AG09309 (cell line): ENCODE measurements at regions not wholly inside any gene's neighbourhood (a gene's known extent, or its start where the extent isn't known, plus 50 kb on each side); places are given as distances from the start of the nearest gene placed in this dataset.

Experiments used
- DNase-seq: peaks from one replicate; pipeline ENCODE4 v3.0.0-alpha.2; 2010; ENCODE audit warnings: low read depth
- H3K4me3 ChIP-seq: 2 replicates; pipeline ENCODE4 v1.5.1; 2011; ENCODE audit warnings: mild to moderate bottlenecking, low read depth, low read length, moderate library complexity; ENCODE audit not compliant: control insufficient read depth
- CTCF ChIP-seq: IDR thresholded peaks from 2 replicates; pipeline ENCODE4 v1.5.1; 2011; ENCODE audit warnings: mild to moderate bottlenecking, low read depth, low read length, inconsistent platforms; ENCODE audit not compliant: insufficient read depth, control insufficient read depth; ENCODE audit errors: missing control alignments

- no peak for DNase-seq
- no peak overlapping the region for H3K4me3 ChIP-seq
- no peak for TF ChIP-seq CTCF
These were observed 254.6 kb downstream of the EPHA7 start for GRCh38 chr6:93164781-93165180.

- H3K4me3 ChIP-seq, result no peak overlapping the region
- DNase-seq, result no peak
- TF ChIP-seq CTCF, result no peak
These were observed 256.2 kb downstream of the EPHA7 start for GRCh38 chr6:93163146-93163545.

GRCh38 chr6:93139408-93140081 lies 279.8 kb downstream of the EPHA7 start:
- no peak for TF ChIP-seq CTCF
- no peak overlapping the region for H3K4me3 ChIP-seq
- no peak for DNase-seq

DNA sequence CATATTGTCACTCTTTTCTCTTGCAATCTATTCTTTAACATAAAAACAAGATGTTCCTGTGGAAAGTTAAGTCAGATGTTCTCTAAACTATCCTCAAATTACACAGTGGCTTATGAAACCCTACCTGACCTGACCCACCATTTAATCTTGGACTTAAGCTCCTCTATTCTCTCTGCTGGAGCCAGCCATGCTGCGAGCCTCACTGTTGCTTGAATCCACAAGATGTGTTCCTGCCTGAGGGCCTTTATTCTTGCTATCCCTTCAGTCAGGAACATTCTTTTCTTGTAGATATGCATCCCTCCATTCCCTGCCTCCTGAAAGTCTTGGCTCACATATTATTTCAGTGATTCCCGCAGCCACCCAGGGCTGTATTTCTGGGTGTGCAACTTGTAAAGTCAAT lies 283.2 kb downstream of the EPHA7 start:
- H3K4me3 ChIP-seq, result no peak overlapping the region
- DNase-seq, result no peak
- no peak for TF ChIP-seq CTCF

DNA sequence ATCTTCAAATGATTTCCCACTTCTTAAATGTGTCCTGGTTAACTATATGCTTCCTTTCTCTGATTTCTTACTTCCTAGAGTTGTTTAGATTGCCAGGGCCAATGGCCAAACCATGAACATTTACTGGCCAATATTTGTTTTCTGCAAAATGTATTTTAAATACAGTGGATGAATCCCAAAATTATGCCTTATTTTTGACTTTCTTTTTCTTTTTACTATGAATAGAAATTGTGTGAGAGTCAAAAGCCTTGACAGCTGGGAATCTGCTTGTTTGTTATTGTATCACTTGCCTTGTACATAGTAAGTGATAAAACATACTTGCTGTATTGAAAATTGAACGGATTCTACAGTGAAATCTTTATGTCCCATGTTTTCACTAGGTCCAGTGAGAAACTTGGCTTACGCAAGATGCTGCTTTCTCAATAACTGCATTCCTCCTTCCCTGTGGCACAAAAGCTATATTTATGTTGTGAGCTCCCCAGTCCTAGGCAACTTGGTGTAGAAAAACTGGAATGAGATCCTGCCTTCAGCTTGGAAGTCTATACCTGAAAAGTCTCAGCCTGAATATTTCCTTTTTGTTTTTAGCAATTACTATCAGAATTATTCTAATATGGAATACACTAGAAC lies 295.2 kb downstream of the EPHA7 start:
- no peak for TF ChIP-seq CTCF
- DNase-seq, result no peak
- no peak overlapping the region for H3K4me3 ChIP-seq

DNA sequence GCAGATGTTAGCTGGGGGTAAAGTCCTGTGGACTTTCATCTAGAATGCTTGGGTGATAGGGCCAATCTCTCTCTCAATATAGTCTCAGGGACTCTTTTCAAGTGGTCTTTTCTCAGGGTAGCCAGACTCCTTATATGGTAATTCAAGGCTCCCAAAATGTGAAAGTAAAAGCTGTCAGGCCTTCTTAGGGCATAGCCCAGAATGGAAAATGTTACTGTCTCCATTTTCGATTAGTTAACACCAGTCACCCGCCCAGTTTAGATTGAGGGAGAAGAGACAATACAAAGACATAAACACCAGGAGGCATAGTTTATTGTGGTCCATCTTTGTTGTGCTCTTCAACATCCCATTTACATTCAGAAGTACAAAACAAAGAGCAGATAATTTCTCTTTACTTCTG lies 295.8 kb downstream of the EPHA7 start:
- H3K4me3 ChIP-seq, result no peak overlapping the region
- TF ChIP-seq CTCF, result no peak
- DNase-seq, result no peak

GRCh38 chr6:93120154-93120742 lies 299.1 kb downstream of the EPHA7 start:
- no peak for TF ChIP-seq CTCF
- no peak overlapping the region for H3K4me3 ChIP-seq
- no peak for DNase-seq
